Astrocyte (in vitro differentiated cells and primary cell): ENCODE measurements at regions not wholly inside any gene's neighbourhood (a gene's known extent, or its start where the extent isn't known, plus 50 kb on each side); places are given as distances from the start of the nearest gene placed in this dataset.

Experiments
- DNase-seq: peaks from one replicate; pipeline ENCODE4 v3.0.0-alpha.2; 2010; ENCODE audit warnings: low read depth
- FAIRE-seq: peaks from 2 replicates; lab custom pipeline; 2011; peaks lifted over from hg19 to GRCh38; lab: Jason Lieb, UNC
- H2AFZ ChIP-seq: 2 replicates; pipeline ENCODE4 v1.6.0; 2012; ENCODE audit warnings: low read depth, low read length, inconsistent platforms
- H3K27ac ChIP-seq: 2 replicates; pipeline ENCODE4 v1.5.1; 2011; ENCODE audit warnings: low read depth, low read length, inconsistent platforms
- H3K27me3 ChIP-seq: 2 replicates; pipeline ENCODE4 v1.6.0; 2011; ENCODE audit warnings: low read length, inconsistent platforms; ENCODE audit not compliant: insufficient read depth
- H3K36me3 ChIP-seq: 2 replicates; pipeline ENCODE4 v1.5.1; 2011; ENCODE audit warnings: low read length, inconsistent platforms; ENCODE audit not compliant: insufficient read depth
- H3K4me1 ChIP-seq: 2 replicates; pipeline ENCODE4 v1.5.1; 2011; ENCODE audit warnings: low read length, inconsistent platforms; ENCODE audit not compliant: insufficient read depth
- H3K4me2 ChIP-seq: 2 replicates; pipeline ENCODE4 v1.6.0; 2012; ENCODE audit warnings: low read length, inconsistent platforms
- H3K4me3 ChIP-seq: 2 replicates; pipeline ENCODE4 v1.5.1; 2011; ENCODE audit warnings: low read depth, mild to moderate bottlenecking, low read length, inconsistent platforms; ENCODE audit not compliant: insufficient read depth
- H3K79me2 ChIP-seq: 2 replicates; pipeline ENCODE4 v1.6.0; 2012; ENCODE audit warnings: mild to moderate bottlenecking, low read length, inconsistent platforms; ENCODE audit not compliant: insufficient read depth
- H3K9ac ChIP-seq: 2 replicates; pipeline ENCODE4 v1.6.0; 2012; ENCODE audit warnings: mild to moderate bottlenecking, low read length, inconsistent platforms
- H3K9me3 ChIP-seq: 2 replicates; pipeline ENCODE4 v1.5.1; 2012; ENCODE audit warnings: low read depth, mild to moderate bottlenecking, low read length, inconsistent platforms; ENCODE audit not compliant: insufficient read depth
- H4K20me1 ChIP-seq: 2 replicates; pipeline ENCODE4 v1.6.0; 2012; ENCODE audit warnings: low read length, inconsistent platforms; ENCODE audit not compliant: insufficient read depth
- H3K27ac Mint-ChIP-seq: one replicate; pipeline ENCODE4 v1.8.0; 2021; ENCODE audit warnings: mild to moderate bottlenecking, mixed read lengths; ENCODE audit not compliant: unreplicated experiment
- H3K27me3 Mint-ChIP-seq: one replicate; pipeline ENCODE4 v1.8.0; 2021; ENCODE audit warnings: low read depth, mixed read lengths; ENCODE audit not compliant: unreplicated experiment
- H3K36me3 Mint-ChIP-seq: one replicate; pipeline ENCODE4 v1.8.0; 2021; ENCODE audit warnings: low read depth, mixed read lengths; ENCODE audit not compliant: unreplicated experiment
- H3K4me1 Mint-ChIP-seq: one replicate; pipeline ENCODE4 v1.8.0; 2021; ENCODE audit warnings: low read depth, mixed read lengths; ENCODE audit not compliant: unreplicated experiment
- H3K4me3 Mint-ChIP-seq: one replicate; pipeline ENCODE4 v1.8.0; 2021; ENCODE audit warnings: mild to moderate bottlenecking, moderate library complexity, mixed read lengths; ENCODE audit not compliant: unreplicated experiment
- H3K9me3 Mint-ChIP-seq: one replicate; pipeline ENCODE4 v1.8.0; 2021; ENCODE audit warnings: mild to moderate bottlenecking, mixed read lengths; ENCODE audit not compliant: unreplicated experiment
- EZH2 ChIP-seq: IDR thresholded peaks from 2 replicates; pipeline ENCODE4 v1.6.1; 2012; ENCODE audit warnings: mild to moderate bottlenecking, low read length, inconsistent platforms; ENCODE audit not compliant: insufficient read depth
- TF ChIP-seq, protein P1 (sequence below): IDR thresholded peaks from 2 replicates; pipeline ENCODE4 v1.5.1; 2011; ENCODE audit warnings: low read depth, mild to moderate bottlenecking, inconsistent platforms, low read length, moderate library complexity; ENCODE audit not compliant: insufficient read depth

DNA sequence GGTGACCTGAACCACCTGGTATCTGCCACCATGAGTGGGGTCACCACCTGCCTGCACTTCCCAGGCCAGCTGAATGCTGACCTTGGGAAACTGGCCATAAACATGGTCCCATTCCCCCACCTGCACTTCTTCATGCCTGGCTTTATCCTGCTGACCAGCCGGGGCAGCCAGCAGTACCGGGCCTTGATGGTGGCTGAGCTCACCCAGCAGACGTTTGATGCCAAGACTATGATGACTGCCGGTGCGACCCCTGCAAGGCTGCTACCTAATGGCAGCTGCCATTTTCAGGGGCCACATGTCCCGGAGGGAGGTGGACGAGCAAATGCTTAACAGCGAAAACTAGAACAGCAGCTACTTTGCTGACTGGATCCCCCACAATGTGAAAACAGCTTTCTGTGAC, 67.5 kb upstream of the FAM241A start:
- H2AFZ ChIP-seq = peak overlapping the region; percentile 28

DNA sequence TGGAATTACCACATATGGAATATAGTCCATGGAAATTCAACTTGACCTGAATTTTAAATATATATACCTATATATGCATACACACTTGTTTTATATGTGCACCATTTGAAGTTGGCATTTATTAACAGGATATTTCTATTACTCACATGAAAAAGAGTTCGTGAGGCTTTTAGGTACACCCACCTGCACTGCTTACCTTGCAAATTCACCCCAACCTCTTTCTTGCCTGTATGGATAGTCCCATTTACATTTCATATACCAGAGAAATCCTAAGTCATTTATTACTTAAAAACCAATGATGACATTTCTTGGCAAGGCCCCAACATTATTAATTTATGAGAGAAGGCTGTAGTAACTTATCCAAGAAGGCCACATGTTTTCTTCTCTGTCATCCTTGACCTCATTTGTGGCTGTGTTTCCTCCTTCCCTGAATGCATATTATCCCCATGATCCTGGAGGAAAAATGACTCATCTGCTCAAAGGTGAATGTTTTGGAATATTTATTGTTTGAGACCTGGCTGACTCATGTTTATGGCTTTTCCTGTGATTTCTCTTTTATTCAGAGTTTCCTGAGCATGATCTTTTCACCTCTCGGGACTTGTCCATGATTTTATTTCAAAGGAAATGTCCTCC, 62.2 kb upstream of the FAM241A start:
- H3K27me3 Mint-ChIP-seq = no peaks in the 10 kb centered on the region
- no peaks in the 10 kb centered on the region for H3K9me3 ChIP-seq
- peaks cover 20% of the 10 kb centered on the region for H3K4me1 ChIP-seq
- peak overlapping the region; percentile 73 for H3K4me2 ChIP-seq
- no peak overlapping the region for H2AFZ ChIP-seq
- peak overlapping the region; percentile 66 for H3K27ac Mint-ChIP-seq
- H3K9me3 Mint-ChIP-seq = no peaks in the 10 kb centered on the region
- H3K4me3 Mint-ChIP-seq = no peak overlapping the region
- no peaks in the 10 kb centered on the region for H3K27me3 ChIP-seq
- H3K4me3 ChIP-seq = peak overlapping the region; percentile 7
- H3K36me3 ChIP-seq = no peaks in the 10 kb centered on the region
- TF ChIP-seq, protein P1, sequence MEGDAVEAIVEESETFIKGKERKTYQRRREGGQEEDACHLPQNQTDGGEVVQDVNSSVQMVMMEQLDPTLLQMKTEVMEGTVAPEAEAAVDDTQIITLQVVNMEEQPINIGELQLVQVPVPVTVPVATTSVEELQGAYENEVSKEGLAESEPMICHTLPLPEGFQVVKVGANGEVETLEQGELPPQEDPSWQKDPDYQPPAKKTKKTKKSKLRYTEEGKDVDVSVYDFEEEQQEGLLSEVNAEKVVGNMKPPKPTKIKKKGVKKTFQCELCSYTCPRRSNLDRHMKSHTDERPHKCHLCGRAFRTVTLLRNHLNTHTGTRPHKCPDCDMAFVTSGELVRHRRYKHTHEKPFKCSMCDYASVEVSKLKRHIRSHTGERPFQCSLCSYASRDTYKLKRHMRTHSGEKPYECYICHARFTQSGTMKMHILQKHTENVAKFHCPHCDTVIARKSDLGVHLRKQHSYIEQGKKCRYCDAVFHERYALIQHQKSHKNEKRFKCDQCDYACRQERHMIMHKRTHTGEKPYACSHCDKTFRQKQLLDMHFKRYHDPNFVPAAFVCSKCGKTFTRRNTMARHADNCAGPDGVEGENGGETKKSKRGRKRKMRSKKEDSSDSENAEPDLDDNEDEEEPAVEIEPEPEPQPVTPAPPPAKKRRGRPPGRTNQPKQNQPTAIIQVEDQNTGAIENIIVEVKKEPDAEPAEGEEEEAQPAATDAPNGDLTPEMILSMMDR = no peak
- TF ChIP-seq EZH2 = no peak
- H3K27ac ChIP-seq = peak overlapping the region; percentile 92
- H4K20me1 ChIP-seq = no peaks in the 10 kb centered on the region
- DNase-seq = peak; percentile 93
- H3K9ac ChIP-seq = peak overlapping the region; percentile 62
- H3K4me1 Mint-ChIP-seq = peaks cover 20% of the 10 kb centered on the region
- peak; percentile 55 for FAIRE-seq
- H3K79me2 ChIP-seq = no peaks in the 10 kb centered on the region
- no peaks in the 10 kb centered on the region for H3K36me3 Mint-ChIP-seq

More for the DNA sequence above, 67.5 kb upstream of the FAM241A start:
- H3K4me1 Mint-ChIP-seq = no peaks in the 10 kb centered on the region
- DNase-seq (no peak), FAIRE-seq (no peak)
- H3K4me3 Mint-ChIP-seq = no peak overlapping the region
- Histone ChIP-seq H3K4me1 (peaks cover 5% of the 10 kb centered on the region), H3K9me3 (no peaks in the 10 kb centered on the region), H3K4me3 (no peak overlapping the region), H3K9ac (no peak overlapping the region), H4K20me1 (no peaks in the 10 kb centered on the region), H3K27ac (no peak overlapping the region), H3K4me2 (no peak overlapping the region), H3K27me3 (no peaks in the 10 kb centered on the region), H3K79me2 (no peaks in the 10 kb centered on the region), H3K36me3 (no peaks in the 10 kb centered on the region)
- H3K36me3 Mint-ChIP-seq = no peaks in the 10 kb centered on the region
- H3K9me3 Mint-ChIP-seq = peaks cover 1% of the 10 kb centered on the region
- H3K27ac Mint-ChIP-seq = no peak overlapping the region
- no peaks in the 10 kb centered on the region for H3K27me3 Mint-ChIP-seq
- TF ChIP-seq, protein P1 = no peak
- no peak for TF ChIP-seq EZH2

DNA sequence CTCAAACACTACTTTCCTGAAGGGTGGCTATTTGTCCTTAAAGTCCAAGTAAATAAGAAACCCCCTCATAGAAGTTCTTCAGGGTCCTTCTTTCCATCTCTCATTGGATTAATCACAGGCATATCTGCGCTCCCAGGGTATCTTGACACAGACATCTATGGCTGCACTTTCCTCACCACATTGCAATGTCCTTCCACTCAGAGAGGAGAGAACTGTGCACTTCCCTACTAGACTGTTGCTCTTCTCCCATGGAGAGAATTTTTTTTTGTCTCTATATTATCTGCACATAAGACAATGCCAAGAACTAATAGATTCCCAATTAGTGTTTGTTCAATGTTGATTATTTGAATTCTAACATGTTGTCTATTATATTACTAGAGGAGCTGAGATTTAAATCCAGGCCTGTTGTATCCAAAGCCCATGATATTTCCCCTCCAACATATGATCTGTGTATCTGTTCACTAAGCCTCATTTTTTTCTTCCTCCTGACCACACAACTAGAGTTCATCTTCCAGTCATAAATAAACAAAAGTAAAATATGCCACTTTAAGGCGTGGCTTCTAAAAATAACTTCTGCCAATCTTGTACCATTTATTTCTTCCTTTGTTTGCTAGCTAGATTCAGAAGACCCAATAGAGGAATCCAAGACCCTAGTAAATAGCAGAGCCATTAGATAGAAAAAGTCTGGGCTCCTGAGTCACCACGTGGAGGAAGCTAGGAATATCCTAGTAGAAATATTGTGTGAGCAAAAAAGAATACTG, 61.5 kb upstream of the FAM241A start:
- no peak overlapping the region for H2AFZ ChIP-seq
- H3K9me3 ChIP-seq = no peaks in the 10 kb centered on the region
- peak overlapping the region; percentile 73 for H3K4me2 ChIP-seq
- no peak for FAIRE-seq
- H3K9ac ChIP-seq = peak overlapping the region; percentile 62
- H3K27ac ChIP-seq = peak overlapping the region; percentile 92
- H3K4me3 Mint-ChIP-seq = no peak overlapping the region
- TF ChIP-seq EZH2 = no peak
- TF ChIP-seq, protein P1 = no peak
- no peaks in the 10 kb centered on the region for H3K79me2 ChIP-seq
- no peaks in the 10 kb centered on the region for H3K36me3 Mint-ChIP-seq
- no peaks in the 10 kb centered on the region for H3K27me3 Mint-ChIP-seq
- no peaks in the 10 kb centered on the region for H3K27me3 ChIP-seq
- H3K27ac Mint-ChIP-seq = peak overlapping the region; percentile 66
- peaks cover 20% of the 10 kb centered on the region for H3K4me1 ChIP-seq
- H3K9me3 Mint-ChIP-seq = no peaks in the 10 kb centered on the region
- DNase-seq = no peak
- no peaks in the 10 kb centered on the region for H3K36me3 ChIP-seq
- peak overlapping the region; percentile 7 for H3K4me3 ChIP-seq
- H4K20me1 ChIP-seq = no peaks in the 10 kb centered on the region
- peaks cover 20% of the 10 kb centered on the region for H3K4me1 Mint-ChIP-seq
